Panc1 (cell line): ENCODE measurements at regions not wholly inside any gene's neighbourhood (a gene's known extent, or its start where the extent isn't known, plus 50 kb on each side); places are given as distances from the start of the nearest gene placed in this dataset.

ENCODE experiments used
- ATAC-seq: fragments of 200-7000 bp; cut with Tn5 transposase; 2 replicates; pipeline ENCODE4 v1.9.1; 2020; ENCODE audit warnings: mild to moderate bottlenecking, moderate library complexity
- BruUV-seq: library from RNA; stranded (reverse); fragments of 400-500 nt; replicated peaks from 2 replicates; lab custom pipeline; 2021; lab: Mats Ljungman, UMichigan
- CTCF ChIA-PET: fragments of 300-600 bp; sonication (Branson Sonifier 250); formaldehyde crosslinking; loops from one replicate; lab custom pipeline; 2022; ENCODE audit warnings: antibody characterized with exemption; lab: Charles Lee
- POLR2A ChIA-PET: fragments of 300-600 bp; sonication (Branson Sonifier 250); formaldehyde crosslinking; loops from one replicate; lab custom pipeline; 2022; ENCODE audit warnings: antibody characterized with exemption; lab: Charles Lee
- DNase-seq: peaks from one replicate; pipeline ENCODE4 v3.0.0-alpha.2; 2010; ENCODE audit warnings: low read depth, low spot score
- H3K27ac ChIP-seq: 2 replicates; pipeline ENCODE4 v1.5.1; 2011; ENCODE audit warnings: mild to moderate bottlenecking, low read length, inconsistent platforms
- H3K27me3 ChIP-seq: fragments of 200-500 bp; sonication (Bioruptor generic); 2 replicates; pipeline ENCODE4 v1.6.0; 2014; ENCODE audit warnings: low read length, inconsistent platforms; ENCODE audit not compliant: control insufficient read depth, insufficient read depth
- H3K36me3 ChIP-seq: fragments of 200-500 bp; sonication (Bioruptor generic); 2 replicates; pipeline ENCODE4 v1.5.1; 2014; ENCODE audit warnings: inconsistent platforms, mild to moderate bottlenecking, low read length, moderate library complexity; ENCODE audit not compliant: control insufficient read depth, insufficient read depth
- H3K4me1 ChIP-seq: 2 replicates; pipeline ENCODE4 v1.5.1; 2011; ENCODE audit warnings: inconsistent platforms, mild to moderate bottlenecking, low read length, moderate library complexity; ENCODE audit not compliant: control insufficient read depth, insufficient read depth
- H3K4me3 ChIP-seq, 2 experiments: 2 replicates each; pipeline ENCODE4 v1.5.1; 2011 to 2012; ENCODE audit warnings: low read depth in 2 of 2, low read length in 2 of 2, mild to moderate bottlenecking in 2 of 2, inconsistent platforms in 1 of 2, moderate library complexity in 1 of 2
- H3K9me3 ChIP-seq: fragments of 200-500 bp; sonication (Bioruptor generic); 2 replicates; pipeline ENCODE4 v1.5.1; 2014; ENCODE audit warnings: low read depth, mild to moderate bottlenecking, inconsistent platforms, low read length, moderate library complexity; ENCODE audit not compliant: control insufficient read depth, insufficient read depth
- POLR2AphosphoS5 ChIP-seq: IDR thresholded peaks from 2 replicates; pipeline ENCODE4 v1.6.1; 2012; ENCODE audit warnings: mild to moderate bottlenecking, low read depth, low read length, moderate library complexity
- SIN3A ChIP-seq: IDR thresholded peaks from 2 replicates; pipeline ENCODE4 v1.6.1; 2012; ENCODE audit warnings: low read depth, mild to moderate bottlenecking, low read length, moderate library complexity, borderline replicate concordance; ENCODE audit not compliant: insufficient read depth
- TCF7L2 ChIP-seq: IDR thresholded peaks from 2 replicates; pipeline ENCODE4 v1.6.1; 2011; ENCODE audit warnings: mild to moderate bottlenecking, low read depth, low read length, inconsistent platforms
- in situ Hi-C: cut with HindIII; loops from 2 replicates; pipeline ENCODE4 v1.10.0; 2016; ENCODE audit warnings: low sequenced_read_pairs, low pct_unique_long_range_greater_than_20kb
- intact Hi-C: fragments of 100-400 bp; cut with micrococcal nuclease; formaldehyde crosslinking; loops from one replicate; pipeline ENCODE4 v1.10.0; 2022; ENCODE audit not compliant: unreplicated experiment
- TF ChIP-seq, protein P1 (sequence below): fragments of 450-650 bp; IDR thresholded peaks from 2 replicates; pipeline ENCODE4 v1.5.1; 2017; ENCODE audit warnings: mild to moderate bottlenecking
- TF ChIP-seq, protein P2 (sequence below), 2 experiments: IDR thresholded peaks; 2 replicates each; pipeline ENCODE4 v1.6.1; 2011 to 2012; ENCODE audit warnings: low read depth in 2 of 2, control low read depth in 1 of 2, low read length in 1 of 2, mild to moderate bottlenecking in 1 of 2, moderate library complexity in 1 of 2; ENCODE audit not compliant: insufficient read depth in 1 of 2

DNA sequence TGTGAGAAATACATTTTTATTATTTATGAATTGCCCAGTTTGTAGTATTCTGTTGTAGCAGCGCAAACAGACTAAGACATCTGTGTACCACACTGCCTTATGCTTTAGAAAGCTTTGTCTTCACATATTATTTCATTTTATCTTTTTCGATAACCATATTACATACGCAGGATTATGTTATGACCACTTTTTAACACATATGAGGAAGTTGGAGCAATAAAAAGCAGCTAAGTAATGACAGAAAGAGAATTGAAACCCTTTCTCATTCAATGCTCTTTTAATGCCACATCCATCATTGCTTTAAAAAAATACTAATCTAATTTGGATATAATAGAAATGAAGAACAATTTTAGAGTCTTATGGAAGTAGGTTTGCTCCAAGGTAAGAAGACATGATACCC is 99.7 kb downstream of the CT47B1 start:
- POLR2A ChIA-PET: no interaction called here

DNA sequence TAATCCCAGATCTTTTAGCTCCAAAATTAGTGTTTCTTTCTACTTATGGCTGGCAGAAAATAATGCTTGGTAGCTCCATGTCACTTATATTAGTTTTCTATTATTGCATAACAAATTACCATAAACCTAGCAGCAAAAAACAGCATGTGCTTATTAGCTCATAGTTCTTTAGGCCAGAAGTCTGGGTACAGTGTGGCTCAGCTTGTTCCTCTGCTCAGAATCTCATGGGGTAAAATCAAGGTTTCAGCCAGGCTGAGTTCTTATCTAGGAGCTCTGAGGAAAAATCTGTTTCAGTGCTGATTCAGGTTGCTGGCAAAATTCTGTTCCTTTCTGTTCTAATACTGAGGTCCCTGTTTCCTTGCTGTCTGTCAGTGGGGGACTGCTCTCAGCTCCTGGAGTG is 101.1 kb downstream of the CT47B1 start:
- no peak overlapping the region for H3K4me3 ChIP-seq
- ATAC-seq (no peak), DNase-seq (no peak)
- H3K27me3 ChIP-seq: no peaks in the 10 kb centered on the region
- no TSS peak for BruUV-seq
- H3K4me1 ChIP-seq: no peaks in the 10 kb centered on the region
- TF ChIP-seq POLR2AphosphoS5 (no peak), TCF7L2 (no peak), SIN3A (no peak)
- TF ChIP-seq, protein P1, sequence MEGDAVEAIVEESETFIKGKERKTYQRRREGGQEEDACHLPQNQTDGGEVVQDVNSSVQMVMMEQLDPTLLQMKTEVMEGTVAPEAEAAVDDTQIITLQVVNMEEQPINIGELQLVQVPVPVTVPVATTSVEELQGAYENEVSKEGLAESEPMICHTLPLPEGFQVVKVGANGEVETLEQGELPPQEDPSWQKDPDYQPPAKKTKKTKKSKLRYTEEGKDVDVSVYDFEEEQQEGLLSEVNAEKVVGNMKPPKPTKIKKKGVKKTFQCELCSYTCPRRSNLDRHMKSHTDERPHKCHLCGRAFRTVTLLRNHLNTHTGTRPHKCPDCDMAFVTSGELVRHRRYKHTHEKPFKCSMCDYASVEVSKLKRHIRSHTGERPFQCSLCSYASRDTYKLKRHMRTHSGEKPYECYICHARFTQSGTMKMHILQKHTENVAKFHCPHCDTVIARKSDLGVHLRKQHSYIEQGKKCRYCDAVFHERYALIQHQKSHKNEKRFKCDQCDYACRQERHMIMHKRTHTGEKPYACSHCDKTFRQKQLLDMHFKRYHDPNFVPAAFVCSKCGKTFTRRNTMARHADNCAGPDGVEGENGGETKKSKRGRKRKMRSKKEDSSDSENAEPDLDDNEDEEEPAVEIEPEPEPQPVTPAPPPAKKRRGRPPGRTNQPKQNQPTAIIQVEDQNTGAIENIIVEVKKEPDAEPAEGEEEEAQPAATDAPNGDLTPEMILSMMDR: no peak
- TF ChIP-seq, protein P2, sequence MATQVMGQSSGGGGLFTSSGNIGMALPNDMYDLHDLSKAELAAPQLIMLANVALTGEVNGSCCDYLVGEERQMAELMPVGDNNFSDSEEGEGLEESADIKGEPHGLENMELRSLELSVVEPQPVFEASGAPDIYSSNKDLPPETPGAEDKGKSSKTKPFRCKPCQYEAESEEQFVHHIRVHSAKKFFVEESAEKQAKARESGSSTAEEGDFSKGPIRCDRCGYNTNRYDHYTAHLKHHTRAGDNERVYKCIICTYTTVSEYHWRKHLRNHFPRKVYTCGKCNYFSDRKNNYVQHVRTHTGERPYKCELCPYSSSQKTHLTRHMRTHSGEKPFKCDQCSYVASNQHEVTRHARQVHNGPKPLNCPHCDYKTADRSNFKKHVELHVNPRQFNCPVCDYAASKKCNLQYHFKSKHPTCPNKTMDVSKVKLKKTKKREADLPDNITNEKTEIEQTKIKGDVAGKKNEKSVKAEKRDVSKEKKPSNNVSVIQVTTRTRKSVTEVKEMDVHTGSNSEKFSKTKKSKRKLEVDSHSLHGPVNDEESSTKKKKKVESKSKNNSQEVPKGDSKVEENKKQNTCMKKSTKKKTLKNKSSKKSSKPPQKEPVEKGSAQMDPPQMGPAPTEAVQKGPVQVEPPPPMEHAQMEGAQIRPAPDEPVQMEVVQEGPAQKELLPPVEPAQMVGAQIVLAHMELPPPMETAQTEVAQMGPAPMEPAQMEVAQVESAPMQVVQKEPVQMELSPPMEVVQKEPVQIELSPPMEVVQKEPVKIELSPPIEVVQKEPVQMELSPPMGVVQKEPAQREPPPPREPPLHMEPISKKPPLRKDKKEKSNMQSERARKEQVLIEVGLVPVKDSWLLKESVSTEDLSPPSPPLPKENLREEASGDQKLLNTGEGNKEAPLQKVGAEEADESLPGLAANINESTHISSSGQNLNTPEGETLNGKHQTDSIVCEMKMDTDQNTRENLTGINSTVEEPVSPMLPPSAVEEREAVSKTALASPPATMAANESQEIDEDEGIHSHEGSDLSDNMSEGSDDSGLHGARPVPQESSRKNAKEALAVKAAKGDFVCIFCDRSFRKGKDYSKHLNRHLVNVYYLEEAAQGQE (IDR thresholded peaks at IDR 0.05; ENCODE audit: insufficient read depth in 1 of 2, low read depth in 2 of 2, low read length in 1 of 2): no peak
- intact Hi-C loops: no loop called here
- ChIA-PET POLR2A (no interaction called here), CTCF (no interaction called here)
- H3K9me3 ChIP-seq: no peaks in the 10 kb centered on the region
- no peak overlapping the region for H3K27ac ChIP-seq
- in situ Hi-C loops: no loop called here
- H3K36me3 ChIP-seq: no peaks in the 10 kb centered on the region

More for the DNA sequence above, 99.7 kb downstream of the CT47B1 start:
- CTCF ChIA-PET: no interaction called here
- no peak for ATAC-seq
- in situ Hi-C loops (no loop called here), intact Hi-C loops (no loop called here)
- H3K9me3 ChIP-seq: no peaks in the 10 kb centered on the region
- no peaks in the 10 kb centered on the region for H3K36me3 ChIP-seq
- no peaks in the 10 kb centered on the region for H3K4me1 ChIP-seq
- H3K27ac ChIP-seq: no peak overlapping the region
- H3K4me3 ChIP-seq: no peak overlapping the region
- DNase-seq: no peak
- TF ChIP-seq, protein P1: no peak
- TF ChIP-seq POLR2AphosphoS5: no peak
- TF ChIP-seq, protein P2 (IDR thresholded peaks at IDR 0.05; ENCODE audit: insufficient read depth in 1 of 2, low read depth in 2 of 2, low read length in 1 of 2): no peak
- TF ChIP-seq TCF7L2: no peak
- TF ChIP-seq SIN3A: no peak
- H3K27me3 ChIP-seq: no peaks in the 10 kb centered on the region
- BruUV-seq: no TSS peak
